HK-2 (cell line): ENCODE measurements at regions not wholly inside any gene's neighbourhood (a gene's known extent, or its start where the extent isn't known, plus 50 kb on each side); places are given as distances from the start of the nearest gene placed in this dataset.
"Not testable (repeated sequence)": the region's sequence is repeated elsewhere in the genome, so short reads cannot be mapped to it uniquely, and the experiment has no call there.

Source experiments
- DNase-seq: peaks from one replicate; pipeline ENCODE4 v3.0.0-alpha.2; 2018; ENCODE audit not compliant: unreplicated experiment

DNA sequence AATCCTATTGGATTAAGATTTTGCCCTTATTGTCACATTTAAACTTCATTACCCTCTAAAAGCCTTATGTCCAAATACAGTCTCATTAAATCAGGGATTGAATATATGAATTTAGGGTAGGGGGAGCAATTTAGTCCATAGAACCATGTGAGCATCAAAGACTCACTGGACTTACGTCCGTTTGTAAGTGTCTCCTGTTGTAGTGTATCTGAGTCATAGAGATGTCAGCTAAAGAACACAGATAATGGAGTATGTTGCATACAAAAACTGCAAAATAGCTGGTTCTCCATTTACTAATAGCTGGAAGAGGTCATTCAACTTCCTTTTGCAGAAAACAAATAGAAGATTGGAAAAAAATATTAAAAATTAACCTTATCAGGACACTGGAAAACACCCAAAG lies 599.1 kb upstream of the SOX9 start:
- DNase-seq, result no peak

- DNase-seq, result no peak
Observed at GRCh38 chr17:71522383-71522782, 598.4 kb upstream of the SOX9 start.

- DNase-seq, result no peak
Observed at GRCh38 chr17:71527311-71527710, 593.5 kb upstream of the SOX9 start.

DNA sequence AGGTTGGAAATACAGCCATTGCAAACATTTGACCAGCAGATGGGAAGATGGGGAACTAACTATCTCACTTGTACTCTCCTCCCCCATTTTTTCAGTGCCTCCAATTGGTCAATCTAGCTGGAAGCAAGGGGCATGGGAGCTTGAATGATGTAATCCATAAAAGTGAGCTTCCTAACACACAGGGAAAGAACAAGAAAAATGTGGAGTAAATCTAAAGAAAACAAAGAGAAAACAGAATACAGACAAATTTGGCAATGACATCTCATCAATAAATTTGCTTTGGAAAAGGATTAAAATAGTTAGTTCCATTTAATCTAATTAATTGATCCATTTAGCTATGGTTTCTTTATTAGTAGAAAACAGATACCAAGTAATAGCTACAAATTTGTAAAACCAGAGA lies 592.6 kb upstream of the SOX9 start:
- DNase-seq, result no peak

DNA sequence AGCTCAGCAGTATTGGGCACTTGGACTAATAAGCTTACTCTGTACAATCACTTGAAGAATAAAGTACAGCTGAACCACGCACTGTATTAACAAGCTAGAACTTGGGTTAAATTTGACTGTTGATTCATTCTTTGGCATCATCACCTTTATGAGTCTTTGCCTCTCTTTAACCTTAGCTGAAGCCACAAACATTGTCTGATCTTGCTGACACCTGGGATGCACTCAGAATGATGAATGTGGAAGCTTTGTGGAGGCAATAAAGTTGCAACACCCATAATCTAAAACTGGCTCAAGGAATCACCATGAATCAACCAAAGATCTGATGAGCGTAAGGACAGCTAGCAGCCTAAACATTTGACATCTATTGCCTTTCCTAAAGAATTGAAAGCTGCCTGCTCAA lies 590.6 kb upstream of the SOX9 start:
- no peak for DNase-seq

GRCh38 chr17:71535321-71535720 lies 585.5 kb upstream of the SOX9 start:
- no peak for DNase-seq

GRCh38 chr17:71546419-71546818 lies 574.4 kb upstream of the SOX9 start:
- DNase-seq, result no peak

GRCh38 chr17:71547904-71548303 lies 572.9 kb upstream of the SOX9 start:
- no peak for DNase-seq

DNA sequence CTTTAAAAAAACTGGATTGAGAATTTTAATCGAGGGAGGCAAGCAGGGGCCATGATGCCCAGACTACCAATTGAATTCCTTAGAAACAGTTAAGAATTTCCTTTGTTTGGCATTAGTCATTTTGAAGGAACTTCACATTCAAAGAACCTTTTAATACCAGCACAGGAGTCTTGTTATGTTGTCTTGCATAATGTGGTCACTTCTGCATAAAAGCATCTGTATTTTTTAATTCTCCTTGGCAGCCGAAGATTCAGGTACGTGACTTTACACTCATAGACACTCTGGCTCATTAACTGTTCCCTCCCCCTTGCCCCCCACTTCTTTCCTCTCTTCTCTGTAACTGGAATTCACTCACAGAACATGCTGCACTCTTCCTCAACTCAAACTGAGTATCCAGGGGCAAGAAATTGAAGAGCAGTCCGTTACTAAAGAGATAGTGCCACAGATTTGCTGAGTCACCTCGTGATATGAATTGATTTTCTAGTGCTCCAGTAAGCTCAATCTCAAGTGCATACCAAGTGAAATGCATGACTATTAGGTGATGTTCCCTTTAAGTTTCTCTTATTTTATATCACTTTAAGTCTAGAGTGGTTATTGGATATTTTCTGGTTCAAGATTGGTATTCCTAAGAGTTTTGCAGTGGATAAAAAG lies 572.2 kb upstream of the SOX9 start:
- no peak for DNase-seq

DNA sequence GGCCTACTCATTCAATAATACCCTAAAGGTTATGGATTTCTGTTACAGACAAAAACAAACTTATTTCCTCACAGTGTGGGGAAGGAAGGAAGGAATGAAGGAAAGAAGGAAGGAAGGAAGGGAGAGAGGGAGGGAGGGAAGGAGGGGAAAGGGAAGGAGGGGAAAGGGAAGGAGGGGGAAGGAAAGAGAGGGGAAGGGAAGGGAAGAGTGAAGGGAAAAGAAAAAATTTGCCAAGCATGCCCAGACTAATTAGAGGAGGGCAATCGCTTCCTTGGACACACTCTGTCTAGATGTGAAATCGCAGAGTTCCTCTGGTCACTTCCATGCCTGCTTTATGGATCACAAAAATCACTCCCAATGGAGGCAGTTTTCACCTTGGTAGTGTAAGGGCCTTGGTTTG lies 570.1 kb upstream of the SOX9 start:
- no peak for DNase-seq

DNA sequence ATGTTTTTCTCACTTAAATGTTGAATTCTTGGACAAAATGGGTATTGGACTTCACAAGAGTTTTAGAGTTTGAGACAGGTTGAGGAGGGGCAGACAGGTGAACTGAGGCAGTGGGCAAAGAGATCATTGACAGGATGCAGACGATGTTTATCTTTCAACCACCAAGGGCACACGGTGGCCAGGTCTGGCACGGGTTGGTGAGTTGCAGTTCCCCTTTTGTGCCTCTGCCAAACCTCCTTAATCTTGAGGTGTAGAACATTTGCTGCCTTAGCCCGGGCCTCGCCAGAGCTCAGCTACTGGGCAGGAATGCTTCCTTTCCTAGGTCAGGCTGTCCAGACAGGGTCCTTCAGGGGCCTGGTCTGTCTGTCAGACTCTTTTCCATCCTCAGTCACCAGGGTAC lies 567.4 kb upstream of the SOX9 start:
- DNase-seq, result no peak

- DNase-seq, result no peak
Observed at GRCh38 chr17:71558901-71559300, 561.9 kb upstream of the SOX9 start.

DNA sequence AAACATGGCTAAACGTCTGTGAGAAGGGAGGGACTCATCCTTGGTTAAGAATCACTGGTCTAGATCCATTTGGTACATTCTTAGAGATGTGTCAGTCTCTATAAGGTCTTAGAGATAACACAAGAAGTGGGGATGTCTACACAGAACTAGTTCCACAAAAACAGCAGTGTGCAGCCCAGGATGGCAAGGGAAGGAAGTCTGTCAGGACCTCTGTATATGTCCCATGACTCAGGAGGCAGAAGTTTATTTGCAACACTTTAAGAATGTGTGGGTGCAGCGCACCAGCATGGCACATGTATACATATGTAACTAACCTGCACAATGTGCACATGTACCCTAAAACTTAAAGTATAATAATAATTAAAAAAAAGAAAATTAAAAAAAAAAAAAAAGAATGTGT lies 548.5 kb upstream of the SOX9 start:
- no peak for DNase-seq

DNA sequence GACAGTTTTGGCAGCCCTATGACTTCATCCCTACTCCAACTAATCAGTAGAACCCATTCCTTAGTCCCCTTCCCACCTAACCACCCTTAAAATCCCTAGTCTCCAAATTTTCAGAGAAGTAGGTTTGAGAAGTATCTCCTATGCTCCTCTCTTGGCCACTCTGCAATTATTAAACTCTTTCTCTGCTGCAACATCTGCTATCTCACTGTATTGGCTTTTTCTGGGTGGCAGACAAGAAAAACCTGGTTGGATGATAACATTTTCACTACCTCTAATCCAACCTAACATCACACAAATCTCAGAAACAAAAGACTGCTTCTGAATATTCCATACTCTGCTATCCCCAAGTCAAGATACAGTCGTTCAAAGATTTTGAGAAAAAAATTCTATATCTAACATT lies 542.4 kb upstream of the SOX9 start:
- no peak for DNase-seq

DNA sequence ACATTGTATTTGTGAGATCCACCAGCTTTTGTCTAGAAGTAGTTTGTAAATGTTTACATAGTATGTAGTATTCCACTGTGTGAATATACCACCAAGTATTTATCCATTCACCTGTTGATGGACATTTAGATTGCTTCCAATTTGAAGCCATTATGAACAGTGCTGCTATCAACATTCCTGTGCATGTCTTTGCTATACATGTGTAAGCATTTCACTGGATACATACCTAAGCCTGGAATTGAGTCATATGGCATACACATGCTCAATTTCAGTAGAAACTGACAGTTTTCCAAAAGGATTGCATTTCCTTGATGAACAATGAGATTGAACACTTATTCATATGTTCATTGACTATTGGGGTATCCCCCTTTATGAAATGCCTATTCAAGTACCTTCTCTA lies 540.6 kb upstream of the SOX9 start:
- no peak for DNase-seq

GRCh38 chr17:71585540-71585939 lies 535.3 kb upstream of the SOX9 start:
- no peak for DNase-seq

DNA sequence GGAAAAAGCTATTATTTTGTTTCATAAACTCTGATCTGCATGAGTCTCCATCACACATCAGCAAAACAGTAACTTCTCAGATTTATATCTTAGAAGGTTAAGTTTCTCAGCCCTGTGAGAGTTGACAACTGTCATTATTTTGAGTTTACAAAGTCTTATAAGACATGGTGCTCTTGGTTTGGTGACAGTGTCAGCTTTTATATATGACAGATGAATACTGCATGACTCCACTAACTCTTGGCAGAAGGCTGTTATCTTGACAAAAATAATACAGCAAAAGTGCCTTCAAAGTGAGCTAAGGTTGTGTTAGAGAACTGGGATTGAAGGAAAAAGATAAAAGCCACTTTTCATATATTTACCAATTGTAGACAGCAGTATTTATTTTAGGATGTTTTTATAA lies 528.4 kb upstream of the SOX9 start:
- no peak for DNase-seq

GRCh38 chr17:71593078-71593477 lies 527.7 kb upstream of the SOX9 start:
- DNase-seq, result no peak

DNA sequence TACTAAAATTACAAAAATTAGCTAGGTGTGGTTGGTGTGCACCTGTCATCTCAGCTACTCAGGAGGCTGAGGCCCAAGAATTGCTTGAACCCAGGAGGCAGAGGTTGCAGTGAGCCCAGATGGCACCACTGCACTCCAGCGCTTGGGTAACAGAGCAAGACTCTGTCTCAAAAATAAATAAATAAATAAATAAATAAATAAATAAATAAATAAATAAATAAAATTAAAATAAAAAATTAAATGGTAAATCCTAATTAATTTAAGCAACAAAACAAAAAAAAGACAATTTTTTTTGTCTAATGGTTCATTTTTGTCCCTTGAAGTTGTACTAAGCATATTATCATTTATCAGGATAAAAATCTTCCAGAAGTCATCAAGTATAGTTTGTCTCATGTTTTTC lies 521.2 kb upstream of the SOX9 start:
- not testable (repeated sequence) for DNase-seq

GRCh38 chr17:71600137-71600789 lies 520.6 kb upstream of the SOX9 start:
- no peak for DNase-seq

GRCh38 chr17:71601894-71602504 lies 518.8 kb upstream of the SOX9 start:
- DNase-seq, result no peak

- no peak for DNase-seq
Observed at GRCh38 chr17:71613996-71614395, 506.8 kb upstream of the SOX9 start.

DNA sequence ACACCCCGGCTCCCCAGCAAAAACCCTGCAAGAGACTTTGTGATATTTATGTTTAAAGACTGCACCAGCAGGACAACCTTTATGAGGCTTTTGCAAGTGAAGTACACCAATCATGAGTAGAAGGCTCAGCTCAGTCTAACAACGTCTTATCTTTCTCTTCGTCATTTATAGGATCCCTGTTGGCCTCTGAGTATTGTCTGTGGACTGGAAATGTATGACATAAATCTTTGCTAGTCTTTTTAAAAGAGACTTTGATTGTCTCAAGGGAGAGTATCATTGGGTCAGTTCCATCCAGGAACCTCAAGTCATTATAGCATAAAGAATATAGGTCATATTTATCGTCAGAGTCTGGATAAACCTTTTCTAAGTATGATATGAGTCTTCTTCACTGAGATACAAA lies 505.0 kb upstream of the SOX9 start:
- DNase-seq, result no peak

DNA sequence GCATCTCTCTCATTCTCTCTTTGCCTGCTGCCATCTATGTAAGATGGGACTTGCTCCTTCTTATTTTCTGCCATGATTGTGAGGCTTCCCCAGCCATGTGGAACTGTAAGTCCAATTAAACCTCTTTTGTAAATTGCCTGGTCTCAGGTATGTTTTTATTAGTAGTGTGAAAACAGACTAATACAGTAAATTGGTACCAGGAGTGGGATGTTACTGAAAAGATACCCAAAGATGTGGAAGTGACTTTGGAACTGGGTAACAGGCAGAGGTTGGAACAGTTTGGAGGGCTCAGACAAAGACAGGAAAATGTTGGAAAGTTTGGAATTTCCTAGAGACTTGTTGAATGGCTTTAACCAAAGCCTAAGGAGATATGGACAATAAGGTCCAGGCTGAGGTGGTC lies 503.1 kb upstream of the SOX9 start:
- not testable (repeated sequence) for DNase-seq
